ENCODE measurements at regions not wholly inside any gene's neighbourhood (a gene's known extent, or its start where the extent isn't known, plus 50 kb on each side); places are given as distances from the start of the nearest gene placed in this dataset.

DNA sequence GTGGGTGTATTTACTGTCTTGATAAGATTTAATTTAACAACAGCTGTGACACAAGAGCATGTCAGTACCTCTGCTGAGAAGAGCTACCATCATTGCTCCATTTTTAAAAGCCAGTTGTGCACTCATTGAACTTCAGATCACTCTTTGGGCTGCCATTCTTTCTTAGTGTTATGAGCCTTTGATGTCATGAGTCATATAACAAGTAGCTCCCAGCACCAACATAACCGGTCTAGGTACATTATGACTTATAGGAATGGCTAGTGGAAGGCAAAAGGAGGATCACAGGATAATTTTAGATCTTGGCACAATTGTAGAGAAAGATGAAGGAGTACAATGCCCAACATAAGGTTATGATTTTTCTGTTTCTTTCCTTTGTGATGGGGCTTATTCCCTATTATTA lies 170.8 kb upstream of the FBN2 start:
- TF ChIP-seq, protein P1, sequence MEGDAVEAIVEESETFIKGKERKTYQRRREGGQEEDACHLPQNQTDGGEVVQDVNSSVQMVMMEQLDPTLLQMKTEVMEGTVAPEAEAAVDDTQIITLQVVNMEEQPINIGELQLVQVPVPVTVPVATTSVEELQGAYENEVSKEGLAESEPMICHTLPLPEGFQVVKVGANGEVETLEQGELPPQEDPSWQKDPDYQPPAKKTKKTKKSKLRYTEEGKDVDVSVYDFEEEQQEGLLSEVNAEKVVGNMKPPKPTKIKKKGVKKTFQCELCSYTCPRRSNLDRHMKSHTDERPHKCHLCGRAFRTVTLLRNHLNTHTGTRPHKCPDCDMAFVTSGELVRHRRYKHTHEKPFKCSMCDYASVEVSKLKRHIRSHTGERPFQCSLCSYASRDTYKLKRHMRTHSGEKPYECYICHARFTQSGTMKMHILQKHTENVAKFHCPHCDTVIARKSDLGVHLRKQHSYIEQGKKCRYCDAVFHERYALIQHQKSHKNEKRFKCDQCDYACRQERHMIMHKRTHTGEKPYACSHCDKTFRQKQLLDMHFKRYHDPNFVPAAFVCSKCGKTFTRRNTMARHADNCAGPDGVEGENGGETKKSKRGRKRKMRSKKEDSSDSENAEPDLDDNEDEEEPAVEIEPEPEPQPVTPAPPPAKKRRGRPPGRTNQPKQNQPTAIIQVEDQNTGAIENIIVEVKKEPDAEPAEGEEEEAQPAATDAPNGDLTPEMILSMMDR (IDR thresholded peaks at IDR 0.05) = no peak
- TF ChIP-seq POLR2A (IDR thresholded peaks at IDR 0.05) = no peak
